Thyroid gland (tissue), 4 donors: ENCODE measurements at regions not wholly inside any gene's neighbourhood (a gene's known extent, or its start where the extent isn't known, plus 50 kb on each side); places are given as distances from the start of the nearest gene placed in this dataset.

ENCODE experiments used
- DNase-seq, 2 donors: peaks; one replicate each; pipeline ENCODE4 v3.0.0-alpha.2; 2019
- H3K27ac ChIP-seq, 3 donors: fragments of 200-600 bp; sonication (generic); 1 replicate in 2 of 3; 2 replicates in 1 of 3; pipeline ENCODE4 v1.5.1; 2016 to 2019; ENCODE audit warnings: mild to moderate bottlenecking in 1 of 3, moderate library complexity in 1 of 3
- H3K27me3 ChIP-seq: fragments of 200-600 bp; sonication (generic); one replicate; pipeline ENCODE4 v1.5.1; 2019
- H3K36me3 ChIP-seq, 2 donors: fragments of 200-600 bp; sonication (generic); one replicate each; pipeline ENCODE4 v1.5.1; 2016 to 2019
- H3K4me1 ChIP-seq, 2 donors: fragments of 200-600 bp; sonication (generic); one replicate each; pipeline ENCODE4 v1.5.1; 2017 to 2019
- H3K4me3 ChIP-seq, 3 donors: fragments of 200-600 bp; sonication (generic); replicated peaks in 1 of 3; 1 replicate in 2 of 3; 2 replicates in 1 of 3; pipeline ENCODE4 v1.5.1; 2016; ENCODE audit warnings: mild to moderate bottlenecking in 1 of 3
- H3K9me3 ChIP-seq: fragments of 200-600 bp; sonication (generic); one replicate; pipeline ENCODE4 v1.5.1; 2017
- POLR2A ChIP-seq, 2 donors: fragments of 450-650 bp; IDR thresholded peaks; one replicate each; pipeline ENCODE4 v1.6.1; 2017; ENCODE audit warnings: antibody characterized with exemption in 2 of 2, mild to moderate bottlenecking in 2 of 2, moderate library complexity in 1 of 2
- whole genome bisulfite sequencing, 2 donors: methylation state at CpG; one replicate each; pipeline ENCODE4 v1.1.5; 2017; 5-methylcytosine and 5-hydroxymethylcytosine counted together
- intact Hi-C: fragments of 100-400 bp; cut with DNase I; formaldehyde crosslinking; loops from one replicate; pipeline ENCODE4 v1.15.1; 2023
- TF ChIP-seq, protein P1 (sequence below), 6 experiments: fragments of 200-600 bp in 3 of 6; fragments of 450-650 bp in 3 of 6; sonication (generic) in 3 of 6; IDR thresholded peaks; one replicate each; pipeline ENCODE4 v1.5.1; 2016 to 2019; ENCODE audit warnings: antibody characterized with exemption in 6 of 6, mild to moderate bottlenecking in 2 of 6, inconsistent platforms in 1 of 6, moderate library complexity in 1 of 6

DNA sequence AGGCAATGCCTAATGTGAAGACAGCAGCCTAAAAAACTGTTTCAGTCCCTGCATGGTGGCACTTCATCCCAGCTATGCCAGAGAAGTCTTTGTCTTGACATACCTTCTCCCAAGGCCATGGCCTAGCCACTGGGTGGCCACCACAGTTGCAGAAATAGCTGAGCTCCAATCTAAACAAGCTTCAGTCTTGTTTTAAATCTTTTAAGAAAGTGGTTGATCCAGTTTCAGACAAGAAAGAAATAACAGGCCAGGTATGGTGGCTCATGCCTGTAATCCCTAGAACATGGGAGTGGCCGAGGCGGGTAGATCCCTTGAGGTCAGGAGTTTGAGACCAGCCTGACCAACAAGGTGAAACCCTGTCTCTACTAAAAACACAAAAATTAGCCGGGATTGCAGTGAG, 600.0 kb upstream of the PLXNA2 start:
- no peak for TF ChIP-seq POLR2A (IDR thresholded peaks at IDR 0.05)
- TF ChIP-seq, protein P1, sequence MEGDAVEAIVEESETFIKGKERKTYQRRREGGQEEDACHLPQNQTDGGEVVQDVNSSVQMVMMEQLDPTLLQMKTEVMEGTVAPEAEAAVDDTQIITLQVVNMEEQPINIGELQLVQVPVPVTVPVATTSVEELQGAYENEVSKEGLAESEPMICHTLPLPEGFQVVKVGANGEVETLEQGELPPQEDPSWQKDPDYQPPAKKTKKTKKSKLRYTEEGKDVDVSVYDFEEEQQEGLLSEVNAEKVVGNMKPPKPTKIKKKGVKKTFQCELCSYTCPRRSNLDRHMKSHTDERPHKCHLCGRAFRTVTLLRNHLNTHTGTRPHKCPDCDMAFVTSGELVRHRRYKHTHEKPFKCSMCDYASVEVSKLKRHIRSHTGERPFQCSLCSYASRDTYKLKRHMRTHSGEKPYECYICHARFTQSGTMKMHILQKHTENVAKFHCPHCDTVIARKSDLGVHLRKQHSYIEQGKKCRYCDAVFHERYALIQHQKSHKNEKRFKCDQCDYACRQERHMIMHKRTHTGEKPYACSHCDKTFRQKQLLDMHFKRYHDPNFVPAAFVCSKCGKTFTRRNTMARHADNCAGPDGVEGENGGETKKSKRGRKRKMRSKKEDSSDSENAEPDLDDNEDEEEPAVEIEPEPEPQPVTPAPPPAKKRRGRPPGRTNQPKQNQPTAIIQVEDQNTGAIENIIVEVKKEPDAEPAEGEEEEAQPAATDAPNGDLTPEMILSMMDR (IDR thresholded peaks at IDR 0.05), result no peak
- WGBS, 2 donors, result 94% methylated on average over 3 of the region's 3 CpGs
- no peaks in the 10 kb centered on the region for H3K36me3 ChIP-seq
- H3K4me3 ChIP-seq, result no peak overlapping the region
- H3K9me3 ChIP-seq, result no peaks in the 10 kb centered on the region
- no peak for DNase-seq
- no peaks in the 10 kb centered on the region for H3K27me3 ChIP-seq
- H3K4me1 ChIP-seq, result peaks cover under 1 to 3% of the 10 kb centered on the region in 2 donors
- H3K27ac ChIP-seq, result no peak overlapping the region
- intact Hi-C loops, result no loop called here

DNA sequence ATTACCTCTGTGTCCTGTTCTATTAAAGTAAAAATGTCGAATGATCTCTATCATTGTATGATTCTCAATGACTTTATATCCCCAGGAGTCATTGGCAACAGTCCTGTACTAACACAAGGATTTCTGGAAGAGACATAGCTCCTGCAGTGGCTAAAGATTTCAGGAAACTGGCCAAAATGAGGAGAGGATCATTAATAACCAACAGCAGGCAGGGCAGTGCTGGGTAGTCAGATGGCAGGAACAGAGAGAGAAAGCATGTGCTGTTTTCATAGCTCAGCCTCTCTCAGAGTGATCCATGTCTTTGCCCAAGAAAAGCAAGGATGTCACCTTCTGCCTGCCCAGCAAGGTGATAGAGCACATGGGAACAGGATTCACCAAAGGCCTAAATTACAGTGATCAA, 604.7 kb upstream of the PLXNA2 start:
- TF ChIP-seq POLR2A (IDR thresholded peaks at IDR 0.05), result no peak
- TF ChIP-seq, protein P1 (IDR thresholded peaks at IDR 0.05), result no peak
- H3K4me1 ChIP-seq, result peaks cover 10 to 29% of the 10 kb centered on the region in 2 donors
- H3K27me3 ChIP-seq, result no peaks in the 10 kb centered on the region
- H3K4me3 ChIP-seq, result no peak overlapping the region
- no peaks in the 10 kb centered on the region for H3K9me3 ChIP-seq
- H3K36me3 ChIP-seq, result no peaks in the 10 kb centered on the region
- DNase-seq, result no peak
- 73 to 85% methylated on average over 1 of the region's 1 CpG for WGBS, 2 donors
- intact Hi-C loops, result no loop called here
- H3K27ac ChIP-seq, result no peak overlapping the region

- no peak overlapping the region for H3K27ac ChIP-seq
- H3K4me1 ChIP-seq, result peaks cover 10 to 29% of the 10 kb centered on the region in 2 donors
- no peak overlapping the region for H3K4me3 ChIP-seq
- TF ChIP-seq, protein P1 (IDR thresholded peaks at IDR 0.05), result no peak
- TF ChIP-seq POLR2A (IDR thresholded peaks at IDR 0.05), result no peak
- no peaks in the 10 kb centered on the region for H3K9me3 ChIP-seq
- H3K27me3 ChIP-seq, result no peaks in the 10 kb centered on the region
- H3K36me3 ChIP-seq, result no peaks in the 10 kb centered on the region
- intact Hi-C loops, result no loop called here
- 72 to 88% methylated on average over 5 of the region's 5 CpGs for WGBS, 2 donors
- no peak for DNase-seq
Observed at GRCh38 chr1:208850442-208850841, 606.3 kb upstream of the PLXNA2 start.

- peak; percentile 38 to 42 for DNase-seq
- intact Hi-C loops, result no loop called here
- Histone ChIP-seq H3K4me1 (peaks cover 10 to 29% of the 10 kb centered on the region in 2 donors), H3K9me3 (no peaks in the 10 kb centered on the region), H3K27me3 (no peaks in the 10 kb centered on the region), H3K4me3 (no peak overlapping the region), H3K27ac (no peak overlapping the region), H3K36me3 (no peaks in the 10 kb centered on the region)
- WGBS, 2 donors, result 39 to 49% methylated on average over 2 of the region's 2 CpGs
- TF ChIP-seq, protein P1 (IDR thresholded peaks at IDR 0.05), result no peak
- TF ChIP-seq POLR2A (IDR thresholded peaks at IDR 0.05), result no peak
Observed at GRCh38 chr1:208851366-208851765, 607.2 kb upstream of the PLXNA2 start.

GRCh38 chr1:208852911-208853310, 608.7 kb upstream of the PLXNA2 start:
- Histone ChIP-seq H3K9me3 (no peaks in the 10 kb centered on the region), H3K4me3 (no peak overlapping the region), H3K27me3 (no peaks in the 10 kb centered on the region), H3K4me1 (peaks cover 10 to 29% of the 10 kb centered on the region in 2 donors), H3K27ac (no peak overlapping the region), H3K36me3 (no peaks in the 10 kb centered on the region)
- TF ChIP-seq, protein P1 (IDR thresholded peaks at IDR 0.05), result no peak
- TF ChIP-seq POLR2A (IDR thresholded peaks at IDR 0.05), result no peak
- intact Hi-C loops, result no loop called here
- no peak for DNase-seq
- 90% methylated on average over 3 of the region's 3 CpGs for WGBS, 2 donors
